ENCODE measurements at regions not wholly inside any gene's neighbourhood (a gene's known extent, or its start where the extent isn't known, plus 50 kb on each side); places are given as distances from the start of the nearest gene placed in this dataset.
A peak's percentile ranks its signal among the peaks of the same experiment; 100 is the strongest.
"Not testable (repeated sequence)": the region's sequence is repeated elsewhere in the genome, so short reads cannot be mapped to it uniquely, and the experiment has no call there.

GRCh38 chr1:221867003-221867402 is 125.1 kb upstream of the DUSP10 start:
- no peak for DNase-seq

- DNase-seq = no peak
These were observed 123.9 kb upstream of the DUSP10 start for GRCh38 chr1:221865808-221866207.

GRCh38 chr1:221863635-221864034 is 121.7 kb upstream of the DUSP10 start:
- DNase-seq = no peak

- DNase-seq = no peak
These were observed 121.1 kb upstream of the DUSP10 start for GRCh38 chr1:221862971-221863370.

GRCh38 chr1:221858818-221859611 is 117.1 kb upstream of the DUSP10 start:
- no peak for DNase-seq

- not testable (repeated sequence) for DNase-seq
These were observed 115.2 kb upstream of the DUSP10 start for GRCh38 chr1:221857094-221857444.

- DNase-seq = no peak
These were observed 114.6 kb upstream of the DUSP10 start for GRCh38 chr1:221856228-221857093.

GRCh38 chr1:221855156-221855555 is 113.3 kb upstream of the DUSP10 start:
- DNase-seq = no peak

- no peak for DNase-seq
These were observed 109.4 kb upstream of the DUSP10 start for GRCh38 chr1:221851336-221851735.

- no peak for DNase-seq
These were observed 108.7 kb upstream of the DUSP10 start for GRCh38 chr1:221850470-221851187.

- no peak for DNase-seq
These were observed 108.0 kb upstream of the DUSP10 start for GRCh38 chr1:221849897-221850296.

- no peak for DNase-seq
These were observed 107.2 kb upstream of the DUSP10 start for GRCh38 chr1:221849110-221849509.

GRCh38 chr1:221847676-221848075 is 105.8 kb upstream of the DUSP10 start:
- DNase-seq = no peak

GRCh38 chr1:221845650-221846371 is 103.9 kb upstream of the DUSP10 start:
- DNase-seq = peak; percentile 48

- DNase-seq = no peak
These were observed 100.1 kb upstream of the DUSP10 start for GRCh38 chr1:221841983-221842335.

- DNase-seq = no peak
These were observed 99.5 kb upstream of the DUSP10 start for GRCh38 chr1:221841251-221841982.

- no peak for DNase-seq
These were observed 98.8 kb upstream of the DUSP10 start for GRCh38 chr1:221840511-221841243.

GRCh38 chr1:221839782-221840395 is 98.0 kb upstream of the DUSP10 start:
- DNase-seq = peak; percentile 86

GRCh38 chr1:221839321-221839720 is 97.4 kb upstream of the DUSP10 start:
- DNase-seq = peak; percentile 74

GRCh38 chr1:221837896-221838295 is 96.0 kb upstream of the DUSP10 start:
- peak; percentile 71 for DNase-seq

All from activated CD8-positive, alpha-beta memory T cell treated with anti-CD3 and anti-CD28 coated beads for 24 hours (primary cell).